Endodermal cell (in vitro differentiated cells): ENCODE measurements at regions not wholly inside any gene's neighbourhood (a gene's known extent, or its start where the extent isn't known, plus 50 kb on each side); places are given as distances from the start of the nearest gene placed in this dataset.
"Not testable (repeated sequence)": the region's sequence is repeated elsewhere in the genome, so short reads cannot be mapped to it uniquely, and the experiment has no call there.

Experiments
- DNase-seq: peaks from one replicate; pipeline ENCODE4 v3.0.0-alpha.2; 2017
- H3K27ac ChIP-seq: 2 replicates; pipeline ENCODE4 v1.5.1; 2013; ENCODE audit warnings: mild to moderate bottlenecking, low read depth, low read length, moderate library complexity
- H3K27me3 ChIP-seq: 2 replicates; pipeline ENCODE4 v1.6.1; 2013; ENCODE audit warnings: mild to moderate bottlenecking, low read length, moderate library complexity; ENCODE audit not compliant: insufficient read depth, control insufficient read depth, poor library complexity, severe bottlenecking
- H3K36me3 ChIP-seq: 2 replicates; pipeline ENCODE4 v1.7.0; 2013; ENCODE audit warnings: mild to moderate bottlenecking, low read length, moderate library complexity; ENCODE audit not compliant: control insufficient read depth, insufficient read depth
- H3K4me1 ChIP-seq: one replicate; pipeline ENCODE4 v1.7.0; 2013; ENCODE audit warnings: low read length; ENCODE audit not compliant: control insufficient read depth, insufficient read depth
- H3K4me3 ChIP-seq: 2 replicates; pipeline ENCODE4 v1.5.1; 2013; ENCODE audit warnings: mild to moderate bottlenecking, low read length, moderate library complexity
- H3K9ac ChIP-seq: 2 replicates; pipeline ENCODE4 v1.6.1; 2013; ENCODE audit warnings: mild to moderate bottlenecking, low read length, moderate library complexity; ENCODE audit not compliant: poor library complexity, severe bottlenecking; ENCODE audit errors: extremely low read depth
- H3K9me3 ChIP-seq: 2 replicates; pipeline ENCODE4 v1.6.1; 2013; ENCODE audit warnings: mild to moderate bottlenecking, low read length, moderate library complexity; ENCODE audit not compliant: control insufficient read depth
- H3K27ac Mint-ChIP-seq: 2 replicates; pipeline ENCODE4 v1.8.0; 2020; ENCODE audit warnings: mixed read lengths
- H3K27me3 Mint-ChIP-seq: 2 replicates; pipeline ENCODE4 v1.8.0; 2021; ENCODE audit warnings: mild to moderate bottlenecking, mixed read lengths; ENCODE audit not compliant: insufficient read depth
- H3K36me3 Mint-ChIP-seq: 2 replicates; pipeline ENCODE4 v1.8.0; 2020; ENCODE audit warnings: low read depth, mixed read lengths
- H3K4me1 Mint-ChIP-seq: 2 replicates; pipeline ENCODE4 v1.8.0; 2020; ENCODE audit warnings: mixed read lengths
- H3K4me3 Mint-ChIP-seq: 2 replicates; pipeline ENCODE4 v1.8.0; 2020; ENCODE audit warnings: mild to moderate bottlenecking, moderate library complexity, mixed read lengths
- H3K9me3 Mint-ChIP-seq: 2 replicates; pipeline ENCODE4 v1.8.0; 2020; ENCODE audit warnings: mild to moderate bottlenecking, mixed read lengths
- WGBS, 2 experiments: methylation state at CpG; one replicate each; pipeline versions ENCODE4 v1.1.5 to v1.1.7; 2013; ENCODE audit warnings: missing lambda C conversion rate in 2 of 2, mixed read lengths in 1 of 2; ENCODE audit not compliant: insufficient coverage in 1 of 2, insufficient read length in 1 of 2; 5-methylcytosine and 5-hydroxymethylcytosine counted together
- TF ChIP-seq, protein P1 (sequence below): fragments of 200-600 bp; sonication (generic); conservative IDR thresholded peaks from 2 replicates; pipeline ENCODE4 v1.5.0; 2021; ENCODE audit warnings: antibody characterized with exemption, mild to moderate bottlenecking

DNA sequence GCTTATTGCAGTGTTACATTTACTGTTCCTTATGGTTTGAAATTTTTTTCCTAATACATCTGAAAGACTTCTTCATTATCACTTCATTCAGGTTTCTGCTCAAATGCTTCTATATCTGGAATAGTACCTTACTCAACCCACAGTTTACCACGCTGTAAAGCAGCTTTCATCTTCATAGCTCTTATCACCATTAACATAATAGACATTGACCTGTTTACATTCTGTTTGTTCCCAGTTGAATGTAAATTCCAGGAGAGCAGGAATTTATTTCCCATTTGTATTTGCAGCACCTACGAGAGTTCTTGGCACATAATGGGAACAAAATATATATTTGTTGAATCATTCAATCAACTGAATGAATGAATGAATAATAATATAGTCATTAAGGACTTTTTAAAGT is 844.6 kb upstream of the ROBO1 start:
- H3K4me1 Mint-ChIP-seq, result no peaks in the 10 kb centered on the region
- H3K27ac Mint-ChIP-seq, result no peak overlapping the region
- no peaks in the 10 kb centered on the region for H3K9me3 Mint-ChIP-seq

DNA sequence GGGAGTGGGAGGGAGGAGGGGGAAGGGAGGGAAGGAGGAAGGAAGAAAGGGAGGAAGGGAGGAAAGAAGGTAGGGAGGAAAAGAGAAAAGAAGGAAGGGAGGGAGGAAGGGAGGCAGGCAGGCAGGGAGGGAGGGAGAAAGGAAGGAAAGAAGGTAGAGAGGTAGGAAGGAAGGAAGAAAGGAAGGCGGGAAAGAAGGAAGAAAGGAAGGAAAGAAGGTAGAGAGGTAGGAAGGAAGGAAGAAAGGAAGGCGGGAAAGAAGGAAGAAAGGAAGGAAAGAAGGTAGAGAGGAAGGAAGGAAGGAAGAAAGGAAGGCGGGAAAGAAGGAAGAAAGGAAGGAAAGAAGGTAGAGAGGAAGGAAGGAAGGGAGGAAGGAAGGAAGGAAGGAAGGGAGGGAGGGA is 840.3 kb upstream of the ROBO1 start:
- not testable (repeated sequence) for H3K4me3 ChIP-seq, H3K4me3 Mint-ChIP-seq, DNase-seq, H3K4me1 Mint-ChIP-seq, H3K36me3 Mint-ChIP-seq, H3K27ac Mint-ChIP-seq, H3K27me3 Mint-ChIP-seq, H3K4me1 ChIP-seq, H3K27me3 ChIP-seq, H3K9ac ChIP-seq, H3K9me3 Mint-ChIP-seq, H3K27ac ChIP-seq, H3K36me3 ChIP-seq, H3K9me3 ChIP-seq
- 90 to 98% methylated on average over 3 of the region's 3 CpGs for WGBS, 2 experiments

More for the DNA sequence above, 844.6 kb upstream of the ROBO1 start:
- no peaks in the 10 kb centered on the region for H3K4me1 ChIP-seq
- DNase-seq, result no peak
- H3K27me3 ChIP-seq, result no peaks in the 10 kb centered on the region
- H3K9ac ChIP-seq, result no peak overlapping the region
- no peaks in the 10 kb centered on the region for H3K27me3 Mint-ChIP-seq
- no peak overlapping the region for H3K27ac ChIP-seq
- no peaks in the 10 kb centered on the region for H3K9me3 ChIP-seq
- TF ChIP-seq, protein P1, sequence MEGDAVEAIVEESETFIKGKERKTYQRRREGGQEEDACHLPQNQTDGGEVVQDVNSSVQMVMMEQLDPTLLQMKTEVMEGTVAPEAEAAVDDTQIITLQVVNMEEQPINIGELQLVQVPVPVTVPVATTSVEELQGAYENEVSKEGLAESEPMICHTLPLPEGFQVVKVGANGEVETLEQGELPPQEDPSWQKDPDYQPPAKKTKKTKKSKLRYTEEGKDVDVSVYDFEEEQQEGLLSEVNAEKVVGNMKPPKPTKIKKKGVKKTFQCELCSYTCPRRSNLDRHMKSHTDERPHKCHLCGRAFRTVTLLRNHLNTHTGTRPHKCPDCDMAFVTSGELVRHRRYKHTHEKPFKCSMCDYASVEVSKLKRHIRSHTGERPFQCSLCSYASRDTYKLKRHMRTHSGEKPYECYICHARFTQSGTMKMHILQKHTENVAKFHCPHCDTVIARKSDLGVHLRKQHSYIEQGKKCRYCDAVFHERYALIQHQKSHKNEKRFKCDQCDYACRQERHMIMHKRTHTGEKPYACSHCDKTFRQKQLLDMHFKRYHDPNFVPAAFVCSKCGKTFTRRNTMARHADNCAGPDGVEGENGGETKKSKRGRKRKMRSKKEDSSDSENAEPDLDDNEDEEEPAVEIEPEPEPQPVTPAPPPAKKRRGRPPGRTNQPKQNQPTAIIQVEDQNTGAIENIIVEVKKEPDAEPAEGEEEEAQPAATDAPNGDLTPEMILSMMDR, result no peak
- H3K4me3 ChIP-seq, result no peak overlapping the region
- H3K4me3 Mint-ChIP-seq, result no peak overlapping the region
- no peaks in the 10 kb centered on the region for H3K36me3 ChIP-seq
- WGBS, 2 experiments, result 50 to 68% methylated on average over 1 to 2 of the region's 2 CpGs
- H3K36me3 Mint-ChIP-seq, result no peaks in the 10 kb centered on the region

DNA sequence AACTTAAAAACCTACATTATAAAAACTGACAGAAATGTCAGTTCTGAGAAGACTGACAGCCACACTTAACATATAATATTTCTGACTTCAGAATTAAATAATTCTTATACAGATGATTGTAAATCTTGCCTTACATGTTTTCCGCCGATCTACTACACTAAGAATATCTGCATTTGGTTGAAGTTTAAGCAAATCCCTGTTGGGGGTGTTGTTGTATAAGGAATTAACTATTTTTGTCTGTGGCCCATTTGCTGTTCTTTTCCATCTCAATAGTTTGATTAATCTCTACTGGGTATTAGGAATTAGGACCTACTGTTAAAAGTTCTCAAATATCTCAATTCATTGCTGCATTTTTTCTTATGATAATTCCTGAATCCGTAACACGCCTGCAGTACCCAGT is 838.3 kb upstream of the ROBO1 start:
- H3K27me3 Mint-ChIP-seq, result no peaks in the 10 kb centered on the region
- Histone ChIP-seq H3K27me3 (no peaks in the 10 kb centered on the region), H3K4me1 (no peaks in the 10 kb centered on the region), H3K27ac (no peak overlapping the region), H3K9me3 (no peaks in the 10 kb centered on the region), H3K4me3 (no peak overlapping the region), H3K9ac (no peak overlapping the region), H3K36me3 (no peaks in the 10 kb centered on the region)
- H3K9me3 Mint-ChIP-seq, result no peaks in the 10 kb centered on the region
- no peaks in the 10 kb centered on the region for H3K4me1 Mint-ChIP-seq
- WGBS, 2 experiments, result 91 to 100% methylated on average over 2 to 4 of the region's 4 CpGs
- no peak overlapping the region for H3K4me3 Mint-ChIP-seq
- DNase-seq, result no peak
- no peaks in the 10 kb centered on the region for H3K36me3 Mint-ChIP-seq
- H3K27ac Mint-ChIP-seq, result no peak overlapping the region
- TF ChIP-seq, protein P1, result peak; percentile 53

DNA sequence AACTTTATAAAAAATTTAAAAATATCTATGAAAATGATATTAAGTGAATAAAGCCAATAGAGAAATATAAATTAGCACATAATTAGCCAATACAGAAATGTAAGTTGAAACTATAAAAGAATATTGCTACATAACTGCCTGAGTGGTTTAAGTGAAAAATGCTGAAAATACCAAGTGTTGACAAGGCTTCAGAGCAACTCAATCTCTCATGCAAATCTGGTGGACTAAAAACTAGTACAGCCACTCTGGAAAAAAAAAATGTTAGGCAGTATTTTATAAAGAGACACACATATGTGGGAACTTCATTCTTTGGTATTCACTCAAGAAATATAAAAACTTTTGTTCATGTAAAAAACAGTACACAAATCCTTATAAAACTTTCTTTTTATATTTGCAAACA is 833.7 kb upstream of the ROBO1 start:
- Histone ChIP-seq H3K9me3 (no peaks in the 10 kb centered on the region), H3K4me1 (no peaks in the 10 kb centered on the region), H3K27ac (no peak overlapping the region), H3K27me3 (no peaks in the 10 kb centered on the region), H3K9ac (no peak overlapping the region), H3K4me3 (no peak overlapping the region), H3K36me3 (no peaks in the 10 kb centered on the region)
- Mint-ChIP-seq H3K9me3 (peaks cover 16% of the 10 kb centered on the region), H3K4me1 (no peaks in the 10 kb centered on the region), H3K27me3 (peaks cover 1% of the 10 kb centered on the region), H3K27ac (no peak overlapping the region), H3K4me3 (no peak overlapping the region), H3K36me3 (peaks cover 2% of the 10 kb centered on the region)
- no peak for DNase-seq
- TF ChIP-seq, protein P1, result no peak
